H1 (cell line): ENCODE measurements at regions not wholly inside any gene's neighbourhood (a gene's known extent, or its start where the extent isn't known, plus 50 kb on each side); places are given as distances from the start of the nearest gene placed in this dataset.

Experiments used
- CTCF ChIA-PET: fragments of 300-600 bp; sonication (Branson Sonifier 250); formaldehyde crosslinking; loops from one replicate; lab custom pipeline; 2021; ENCODE audit not compliant: partially characterized antibody; lab: Charles Lee
- POLR2A ChIA-PET: fragments of 300-600 bp; sonication (Branson Sonifier 250); formaldehyde crosslinking; loops from one replicate; lab custom pipeline; 2021; ENCODE audit warnings: inconsistent platforms; ENCODE audit not compliant: partially characterized antibody; lab: Charles Lee
- DNase-seq, 2 experiments: peaks; one replicate each; pipeline versions ENCODE4 v3.0.0 to v3.0.0-alpha.2; 2010 to 2022; ENCODE audit warnings: low spot score in 2 of 2, low read depth in 1 of 2, mixed read lengths in 1 of 2
- FAIRE-seq: peaks from 2 replicates; lab custom pipeline; 2011; peaks lifted over from hg19 to GRCh38; lab: Jason Lieb, UNC
- H2AFZ ChIP-seq: 2 replicates; pipeline ENCODE4 v1.8.1; 2012; ENCODE audit warnings: low read length, inconsistent platforms
- H2AK5ac ChIP-seq: 2 replicates; pipeline ENCODE4 v1.6.1; 2013; ENCODE audit warnings: low read depth, low read length
- H2BK120ac ChIP-seq: replicated peaks from 2 replicates; pipeline ENCODE3; 2013; ENCODE audit warnings: low read depth, low read length, inconsistent platforms
- H2BK12ac ChIP-seq: 2 replicates; pipeline ENCODE4 v1.6.1; 2013; ENCODE audit warnings: low read depth, low read length
- H2BK15ac ChIP-seq: 2 replicates; pipeline ENCODE4 v1.6.1; 2013; ENCODE audit warnings: low read length
- H2BK20ac ChIP-seq: 2 replicates; pipeline ENCODE4 v1.6.1; 2013; ENCODE audit warnings: low read length
- H2BK5ac ChIP-seq: 2 replicates; pipeline ENCODE4 v1.6.1; 2013; ENCODE audit warnings: low read depth, low read length
- H3K14ac ChIP-seq: 2 replicates; pipeline ENCODE4 v1.6.1; 2013; ENCODE audit warnings: inconsistent platforms; ENCODE audit not compliant: insufficient read length
- H3K18ac ChIP-seq: 2 replicates; pipeline ENCODE4 v1.6.1; 2013; ENCODE audit warnings: low read length; ENCODE audit errors: extremely low read depth
- H3K23ac ChIP-seq: 2 replicates; pipeline ENCODE4 v1.6.1; 2013; ENCODE audit warnings: inconsistent platforms; ENCODE audit not compliant: insufficient read length
- H3K23me2 ChIP-seq: 2 replicates; pipeline ENCODE4 v1.6.1; 2013; ENCODE audit warnings: low read depth, low read length
- H3K27ac ChIP-seq: 2 replicates; pipeline ENCODE4 v1.6.1; 2011; ENCODE audit warnings: low read depth, low read length, inconsistent platforms
- H3K27me3 ChIP-seq, 4 experiments: replicated peaks in 1 of 4; 1 replicate in 1 of 4; 2 replicates in 3 of 4; pipeline versions ENCODE4 v1.6.1 to v1.8.1; 2011 to 2013; ENCODE audit warnings: low read length in 3 of 4, mild to moderate bottlenecking in 3 of 4, inconsistent platforms in 2 of 4, mixed read lengths in 2 of 4, moderate library complexity in 1 of 4; ENCODE audit not compliant: control insufficient read depth in 3 of 4, insufficient read depth in 3 of 4; ENCODE audit errors: extremely low read depth in 1 of 4
- H3K36me3 ChIP-seq, 4 experiments: 2 replicates each; pipeline versions ENCODE4 v1.6.1 to v1.8.1; 2011 to 2013; ENCODE audit warnings: mild to moderate bottlenecking in 4 of 4, low read length in 3 of 4, moderate library complexity in 2 of 4, control low read depth in 1 of 4, inconsistent platforms in 1 of 4; ENCODE audit not compliant: insufficient read depth in 4 of 4, control insufficient read depth in 2 of 4
- H3K4ac ChIP-seq: replicated peaks from 2 replicates; pipeline ENCODE3; 2013; ENCODE audit warnings: low read length, low read depth, mixed read lengths, inconsistent platforms; ENCODE audit not compliant: insufficient read length
- H3K4me1 ChIP-seq, 4 experiments: replicated peaks in 1 of 4; 1 replicate in 1 of 4; 2 replicates in 3 of 4; pipeline versions ENCODE4 v1.6.1 to v1.8.1; 2011 to 2013; ENCODE audit warnings: low read length in 3 of 4, inconsistent platforms in 2 of 4, mixed read lengths in 1 of 4; ENCODE audit not compliant: insufficient read depth in 4 of 4, control insufficient read depth in 3 of 4
- H3K4me2 ChIP-seq, 2 experiments: 2 replicates each; pipeline versions ENCODE4 v1.6.1 to v1.8.1; 2011 to 2013; ENCODE audit warnings: low read depth in 2 of 2, low read length in 2 of 2, control low read depth in 1 of 2, inconsistent platforms in 1 of 2, mild to moderate bottlenecking in 1 of 2; ENCODE audit not compliant: insufficient read depth in 1 of 2
- H3K4me3 ChIP-seq, 4 experiments: fragments of 200-600, 300-600 bp in 1 of 4; sonication (generic), shearing (Covaris generic), sonication (Bioruptor Twin) in 1 of 4; 2 replicates each; pipeline versions ENCODE4 v1.5.1 to v1.8.1; 2011 to 2016; ENCODE audit warnings: low read length in 4 of 4, low read depth in 3 of 4, control low read depth in 2 of 4, inconsistent platforms in 2 of 4, mild to moderate bottlenecking in 2 of 4, mixed read lengths in 1 of 4, moderate library complexity in 1 of 4; ENCODE audit not compliant: insufficient read depth in 2 of 4; ENCODE audit errors: extremely low read depth in 1 of 4
- H3K56ac ChIP-seq: replicated peaks from 2 replicates; pipeline ENCODE3; 2013; ENCODE audit warnings: low read depth, mild to moderate bottlenecking, mixed read lengths, low read length, inconsistent platforms; ENCODE audit not compliant: insufficient read length
- H3K79me1 ChIP-seq: 2 replicates; pipeline ENCODE4 v1.6.1; 2013; ENCODE audit warnings: low read depth, low read length, control low read depth
- H3K79me2 ChIP-seq, 2 experiments: 2 replicates each; pipeline versions ENCODE4 v1.6.1 to v1.8.1; 2012 to 2013; ENCODE audit warnings: low read length in 2 of 2, mild to moderate bottlenecking in 2 of 2, inconsistent platforms in 1 of 2; ENCODE audit not compliant: insufficient read depth in 2 of 2, control insufficient read depth in 1 of 2
- H3K9ac ChIP-seq, 4 experiments: replicated peaks in 1 of 4; 1 replicate in 1 of 4; 2 replicates in 3 of 4; pipeline versions ENCODE4 v1.6.1 to v1.8.1; 2011 to 2013; ENCODE audit warnings: low read depth in 3 of 4, low read length in 3 of 4, control low read depth in 2 of 4, mild to moderate bottlenecking in 2 of 4, moderate library complexity in 2 of 4, inconsistent platforms in 1 of 4; ENCODE audit errors: extremely low read depth in 1 of 4
- H3K9me3 ChIP-seq, 2 experiments: 2 replicates each; pipeline versions ENCODE4 v1.6.1 to v1.8.1; 2012 to 2013; ENCODE audit warnings: mild to moderate bottlenecking in 2 of 2, moderate library complexity in 2 of 2, control low read depth in 1 of 2, inconsistent platforms in 1 of 2, low read depth in 1 of 2, low read length in 1 of 2, mixed read lengths in 1 of 2; ENCODE audit not compliant: insufficient read depth in 2 of 2
- H4K20me1 ChIP-seq, 2 experiments: replicated peaks in 1 of 2; 2 replicates each; pipeline versions ENCODE3 to v1.8.1; 2011 to 2013; ENCODE audit warnings: inconsistent platforms in 2 of 2, low read length in 2 of 2, mild to moderate bottlenecking in 1 of 2; ENCODE audit not compliant: insufficient read depth in 2 of 2, control insufficient read depth in 1 of 2
- H4K5ac ChIP-seq: 2 replicates; pipeline ENCODE4 v1.6.1; 2013; ENCODE audit warnings: low read length, low read depth, mixed read lengths, inconsistent platforms; ENCODE audit not compliant: insufficient read length
- H4K8ac ChIP-seq: 2 replicates; pipeline ENCODE4 v1.8.0; 2013; ENCODE audit warnings: mild to moderate bottlenecking, moderate library complexity, low read length, inconsistent platforms; ENCODE audit not compliant: insufficient read depth; ENCODE audit errors: extremely low read depth
- H4K91ac ChIP-seq: replicated peaks from 2 replicates; pipeline ENCODE3; 2013; ENCODE audit warnings: low read length, mixed read lengths, inconsistent platforms; ENCODE audit not compliant: insufficient read length
- WGBS, 2 experiments: shearing (Covaris generic) in 1 of 2; methylation state at CpG; one replicate each; pipeline versions ENCODE4 v1.1.6 to v1.1.7; 2013 to 2015; ENCODE audit warnings: low lambda C conversion rate in 2 of 2, mixed read lengths in 2 of 2, inconsistent platforms in 1 of 2, low coverage in 1 of 2, missing lambda C conversion rate in 1 of 2; ENCODE audit not compliant: insufficient replicate concordance in 2 of 2, insufficient coverage in 1 of 2, insufficient read length in 1 of 2; ENCODE audit errors: extremely low coverage in 1 of 2, missing lambda C conversion rate in 1 of 2; 5-methylcytosine and 5-hydroxymethylcytosine counted together

DNA sequence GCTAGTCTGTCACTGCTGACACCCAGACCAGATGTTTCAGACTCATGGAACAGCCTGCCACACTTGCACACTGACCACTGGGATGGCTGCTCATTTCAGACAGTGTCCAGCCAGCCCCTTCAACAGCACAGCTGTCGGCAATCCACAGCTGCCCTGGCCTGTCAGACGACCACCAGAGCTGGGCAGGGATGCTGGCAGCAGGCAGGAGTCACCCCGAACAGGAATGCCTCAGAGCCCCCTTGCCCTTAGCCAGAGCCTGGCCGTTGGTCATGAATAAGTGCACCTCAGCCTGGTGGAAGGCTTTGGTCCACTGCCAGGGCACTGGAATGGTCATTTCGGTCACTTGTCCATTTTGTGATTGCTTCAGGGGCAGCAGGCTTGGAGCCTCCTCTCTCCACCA is 149.6 kb upstream of the TCERG1L start:
- H3K18ac ChIP-seq, result no peak overlapping the region
- no peaks in the 10 kb centered on the region for H4K20me1 ChIP-seq
- no peak overlapping the region for H2AK5ac ChIP-seq
- POLR2A ChIA-PET, result no interaction called here
- no peak overlapping the region for H3K56ac ChIP-seq
- H2BK20ac ChIP-seq, result no peak overlapping the region
- no peak overlapping the region for H2AFZ ChIP-seq
- H3K14ac ChIP-seq, result no peak overlapping the region
- no peak overlapping the region for H2BK12ac ChIP-seq
- H3K23me2 ChIP-seq, result no peaks in the 10 kb centered on the region
- FAIRE-seq, result no peak
- no peak overlapping the region for H3K4me3 ChIP-seq
- no peak overlapping the region for H3K23ac ChIP-seq
- H3K4me1 ChIP-seq, result no peaks in the 10 kb centered on the region; a peak in 2 of 7 replicates
- no peak for DNase-seq
- no peak overlapping the region for H3K4ac ChIP-seq
- CTCF ChIA-PET, result interaction anchor here (0.6 to 1.4 kb wide), 6 partner anchors 11 to 327 kb away, joined by 3 to 6 read pairs (median 4); no protein-coding TSS in a partner anchor
- no peak overlapping the region for H4K91ac ChIP-seq
- H3K36me3 ChIP-seq, result no peaks in the 10 kb centered on the region
- no peak overlapping the region for H3K9ac ChIP-seq
- H2BK5ac ChIP-seq, result no peak overlapping the region
- no peaks in the 10 kb centered on the region for H3K79me2 ChIP-seq
- H3K9me3 ChIP-seq, result no peaks in the 10 kb centered on the region
- H3K79me1 ChIP-seq, result no peaks in the 10 kb centered on the region
- WGBS, 2 experiments, result 82% methylated on average over 5 of the region's 5 CpGs; no CpG with 5 or more reads in 1 of the 2 experiments
- no peak overlapping the region for H3K4me2 ChIP-seq
- no peaks in the 10 kb centered on the region; a peak in 1 of 7 replicates for H3K27me3 ChIP-seq
- no peak overlapping the region; the same call in 1 of the 2 replicates for H2BK15ac ChIP-seq
- H4K8ac ChIP-seq, result no peak overlapping the region; the same call in 1 of the 2 replicates
- no peak overlapping the region for H2BK120ac ChIP-seq
- H4K5ac ChIP-seq, result no peak overlapping the region
- H3K27ac ChIP-seq, result no peak overlapping the region
